Dermis microvascular lymphatic vessel endothelial cell (primary cell): ENCODE measurements at regions not wholly inside any gene's neighbourhood (a gene's known extent, or its start where the extent isn't known, plus 50 kb on each side); places are given as distances from the start of the nearest gene placed in this dataset.

Experiments used
- DNase-seq, 2 donors: peaks; one replicate each; pipeline versions ENCODE4 v3.0.0 to v3.0.0-alpha.2; 2010; ENCODE audit warnings: low read depth in 2 of 2

GRCh38 chr6:165723326-165723725, 60.3 kb upstream of the PDE10A start:
- no peak for DNase-seq

GRCh38 chr6:165722022-165722421, 59.0 kb upstream of the PDE10A start:
- no peak for DNase-seq

- DNase-seq, result no peak
These were observed 58.3 kb upstream of the PDE10A start for GRCh38 chr6:165721356-165721755.

GRCh38 chr6:165718491-165718891, 55.5 kb upstream of the PDE10A start:
- peak in 1 of 2 donors; percentile 34 for DNase-seq

- peak in 1 of 2 donors; percentile 52 for DNase-seq
These were observed 54.9 kb upstream of the PDE10A start for GRCh38 chr6:165717732-165718465.

GRCh38 chr6:165716886-165717285, 53.8 kb upstream of the PDE10A start:
- DNase-seq, result no peak

GRCh38 chr6:165715428-165715827, 52.4 kb upstream of the PDE10A start:
- no peak for DNase-seq

GRCh38 chr6:165714907-165715306, 51.9 kb upstream of the PDE10A start:
- DNase-seq, result no peak

GRCh38 chr6:165713845-165714466, 50.9 kb upstream of the PDE10A start:
- peak in 1 of 2 donors; percentile 10 for DNase-seq
